GM19351 (cell line): ENCODE measurements at regions not wholly inside any gene's neighbourhood (a gene's known extent, or its start where the extent isn't known, plus 50 kb on each side); places are given as distances from the start of the nearest gene placed in this dataset.

ENCODE experiments used
- ATAC-seq: cut with Tn5 transposase; IDR thresholded peaks from one replicate; pipeline ENCODE4 v1.9.1; 2021; ENCODE audit warnings: mild to moderate bottlenecking, moderate library complexity; ENCODE audit not compliant: unreplicated experiment

- no peak for ATAC-seq
Measured at GRCh38 chr1:118364882-118365281, 179.9 kb upstream of the SPAG17 start.

- no peak for ATAC-seq
Measured at GRCh38 chr1:118363396-118363795, 178.4 kb upstream of the SPAG17 start.

- no peak for ATAC-seq
Measured at GRCh38 chr1:118360817-118361216, 175.8 kb upstream of the SPAG17 start.

GRCh38 chr1:118346936-118347335, 161.9 kb upstream of the SPAG17 start:
- no peak for ATAC-seq

- ATAC-seq, result no peak
Measured at GRCh38 chr1:118340928-118341910, 156.2 kb upstream of the SPAG17 start.

GRCh38 chr1:118339400-118340124, 154.5 kb upstream of the SPAG17 start:
- ATAC-seq, result no peak

GRCh38 chr1:118338936-118339335, 153.9 kb upstream of the SPAG17 start:
- ATAC-seq, result no peak

- no peak for ATAC-seq
Measured at GRCh38 chr1:118337346-118337745, 152.3 kb upstream of the SPAG17 start.

GRCh38 chr1:118335331-118335732, 150.3 kb upstream of the SPAG17 start:
- peak; percentile 92 for ATAC-seq

- ATAC-seq, result no peak
Measured at GRCh38 chr1:118334506-118334905, 149.5 kb upstream of the SPAG17 start.

GRCh38 chr1:118333601-118334210, 148.7 kb upstream of the SPAG17 start:
- ATAC-seq, result no peak

- no peak for ATAC-seq
Measured at GRCh38 chr1:118326960-118327629, 142.1 kb upstream of the SPAG17 start.

GRCh38 chr1:118325550-118326225, 140.7 kb upstream of the SPAG17 start:
- no peak for ATAC-seq

- no peak for ATAC-seq
Measured at GRCh38 chr1:118323246-118323645, 138.2 kb upstream of the SPAG17 start.

GRCh38 chr1:118322331-118322730, 137.3 kb upstream of the SPAG17 start:
- no peak for ATAC-seq

- no peak for ATAC-seq
Measured at GRCh38 chr1:118321840-118322239, 136.8 kb upstream of the SPAG17 start.

GRCh38 chr1:118317842-118318614, 133.0 kb upstream of the SPAG17 start:
- no peak for ATAC-seq

GRCh38 chr1:118306851-118307250, 121.8 kb upstream of the SPAG17 start:
- ATAC-seq, result no peak

GRCh38 chr1:118304722-118305359, 119.8 kb upstream of the SPAG17 start:
- peak; percentile 51 for ATAC-seq
